PC-3 (cell line): ENCODE measurements at regions not wholly inside any gene's neighbourhood (a gene's known extent, or its start where the extent isn't known, plus 50 kb on each side); places are given as distances from the start of the nearest gene placed in this dataset.
A peak's percentile ranks its signal among the peaks of the same experiment; 100 is the strongest.
"Not testable (repeated sequence)": the region's sequence is repeated elsewhere in the genome, so short reads cannot be mapped to it uniquely, and the experiment has no call there.

Experiments used
- ATAC-seq: fragments of 200-7000 bp; cut with Tn5 transposase; 2 replicates; pipeline ENCODE4 v1.9.1; 2020; ENCODE audit warnings: mild to moderate bottlenecking, moderate library complexity
- BruUV-seq: library from RNA; stranded (reverse); fragments of 400-500 nt; replicated peaks from 2 replicates; lab custom pipeline; 2021; lab: Mats Ljungman, UMichigan
- CTCF ChIA-PET: fragments of 300-600 bp; sonication (Branson Sonifier 250); formaldehyde crosslinking; loops from one replicate; lab custom pipeline; 2022; ENCODE audit warnings: antibody characterized with exemption; lab: Charles Lee
- POLR2A ChIA-PET: fragments of 300-600 bp; sonication (Branson Sonifier 250); formaldehyde crosslinking; loops from one replicate; lab custom pipeline; 2022; ENCODE audit warnings: antibody characterized with exemption; ENCODE audit not compliant: unreplicated experiment; lab: Charles Lee
- DNase-seq: peaks from one replicate; pipeline ENCODE4 v3.0.0-alpha.2; 2015
- H2AFZ ChIP-seq: fragments of 300-600 bp; sonication (generic); 2 replicates; pipeline ENCODE4 v1.6.0; 2016; ENCODE audit warnings: antibody characterized with exemption, low read length
- H3F3A ChIP-seq: fragments of 300-600 bp; sonication (generic); one replicate; pipeline ENCODE4 v1.6.0; 2017; ENCODE audit warnings: antibody characterized with exemption, low read length, control low read depth, mild to moderate bottlenecking; ENCODE audit not compliant: unreplicated experiment
- H3K27ac ChIP-seq: fragments of 300-600 bp; sonication (generic); 2 replicates; pipeline ENCODE4 v1.5.1; 2016; ENCODE audit warnings: mild to moderate bottlenecking, low read length
- H3K27me3 ChIP-seq: fragments of 300-600 bp; sonication (generic); 2 replicates; pipeline ENCODE4 v1.6.1; 2016; ENCODE audit warnings: low read length, mixed read lengths
- H3K36me3 ChIP-seq: fragments of 300-600 bp; sonication (generic); 2 replicates; pipeline ENCODE4 v1.6.1; 2016; ENCODE audit warnings: low read depth, mixed run types, low read length, mixed read lengths
- H3K4me1 ChIP-seq: fragments of 300-600 bp; sonication (generic); 2 replicates; pipeline ENCODE4 v1.5.1; 2016; ENCODE audit warnings: low read length; ENCODE audit not compliant: insufficient read depth
- H3K4me2 ChIP-seq: fragments of 300-600 bp; sonication (generic); 2 replicates; pipeline ENCODE4 v1.6.0; 2016; ENCODE audit warnings: low read length
- H3K4me3 ChIP-seq: fragments of 300-600 bp; sonication (generic); 2 replicates; pipeline ENCODE4 v1.5.1; 2016; ENCODE audit warnings: mild to moderate bottlenecking, low read length, mixed read lengths
- H3K79me2 ChIP-seq: fragments of 300-600 bp; sonication (generic); 2 replicates; pipeline ENCODE4 v1.6.1; 2017; ENCODE audit warnings: low read length, mixed read lengths
- H3K9ac ChIP-seq: fragments of 300-600 bp; sonication (generic); 2 replicates; pipeline ENCODE4 v1.6.0; 2016; ENCODE audit warnings: mild to moderate bottlenecking, low read length
- H3K9me2 ChIP-seq: fragments of 300-600 bp; sonication (generic); replicated peaks from 2 replicates; pipeline ENCODE4 v1.6.1; 2016; ENCODE audit warnings: mixed run types, low read length, mixed read lengths
- H3K9me3 ChIP-seq: fragments of 300-600 bp; sonication (generic); 2 replicates; pipeline ENCODE4 v1.6.1; 2016; ENCODE audit warnings: low read length, mixed read lengths
- H4K20me1 ChIP-seq: fragments of 300-600 bp; sonication (generic); 2 replicates; pipeline ENCODE4 v1.6.1; 2016; ENCODE audit warnings: low read length, mixed read lengths
- EZH2 ChIP-seq: fragments of 300-600 bp; sonication (generic); IDR thresholded peaks from one replicate; pipeline ENCODE4 v1.6.1; 2017; ENCODE audit warnings: antibody characterized with exemption, mild to moderate bottlenecking, low read length; ENCODE audit not compliant: unreplicated experiment
- EZH2phosphoT487 ChIP-seq: fragments of 300-600 bp; sonication (generic); IDR thresholded peaks from 2 replicates; pipeline ENCODE4 v1.6.1; 2018; ENCODE audit warnings: mild to moderate bottlenecking, antibody characterized with exemption, low read length, borderline replicate concordance
- intact Hi-C: fragments of 100-400 bp; cut with micrococcal nuclease; formaldehyde crosslinking; loops from 2 replicates; pipeline ENCODE4 v1.9.0; 2023
- TF ChIP-seq, protein P1 (sequence below): fragments of 300-600 bp; sonication (generic); conservative IDR thresholded peaks from 2 replicates; pipeline ENCODE4 v1.5.1; 2017; ENCODE audit warnings: antibody characterized with exemption, low read depth, mild to moderate bottlenecking, low read length

DNA sequence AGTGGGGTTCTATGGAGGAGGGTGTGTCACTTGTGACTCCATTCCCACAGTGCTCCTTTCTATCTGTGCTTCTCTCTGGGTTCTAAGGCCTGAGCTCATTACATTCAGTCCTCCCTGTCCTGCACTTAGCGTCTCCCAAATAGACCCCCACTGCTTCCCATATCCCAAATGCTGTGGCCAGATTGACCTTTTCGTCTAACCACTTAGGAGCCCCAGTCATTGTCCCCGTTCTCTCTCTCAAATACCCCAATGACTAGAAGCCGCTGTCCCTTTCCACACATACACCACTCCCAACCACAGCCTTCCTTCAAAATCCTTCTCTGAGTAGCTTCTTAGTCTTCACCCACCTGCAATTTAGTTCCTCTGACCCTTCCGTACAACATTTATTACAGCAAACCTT lies 146.5 kb downstream of the TRIM43 start:
- Histone ChIP-seq H3K27ac (no peak overlapping the region), H3K4me3 (no peak overlapping the region), H3K27me3 (0 out of 2 replicates have a peak, but pooled peaks cover 7% of the 10 kb centered on the region), H2AFZ (no peak overlapping the region), H3K4me2 (no peak overlapping the region), H3K4me1 (no peaks in the 10 kb centered on the region), H3K9ac (no peak overlapping the region), H4K20me1 (no peaks in the 10 kb centered on the region), H3K9me2 (no peaks in the 10 kb centered on the region), H3K79me2 (no peaks in the 10 kb centered on the region), H3K9me3 (no peaks in the 10 kb centered on the region), H3K36me3 (no peaks in the 10 kb centered on the region), H3F3A (no peaks in the 10 kb centered on the region)
- ChIA-PET POLR2A (no interaction called here), CTCF (no interaction called here)
- TF ChIP-seq EZH2 (no peak), EZH2phosphoT487 (no peak)
- TF ChIP-seq, protein P1, sequence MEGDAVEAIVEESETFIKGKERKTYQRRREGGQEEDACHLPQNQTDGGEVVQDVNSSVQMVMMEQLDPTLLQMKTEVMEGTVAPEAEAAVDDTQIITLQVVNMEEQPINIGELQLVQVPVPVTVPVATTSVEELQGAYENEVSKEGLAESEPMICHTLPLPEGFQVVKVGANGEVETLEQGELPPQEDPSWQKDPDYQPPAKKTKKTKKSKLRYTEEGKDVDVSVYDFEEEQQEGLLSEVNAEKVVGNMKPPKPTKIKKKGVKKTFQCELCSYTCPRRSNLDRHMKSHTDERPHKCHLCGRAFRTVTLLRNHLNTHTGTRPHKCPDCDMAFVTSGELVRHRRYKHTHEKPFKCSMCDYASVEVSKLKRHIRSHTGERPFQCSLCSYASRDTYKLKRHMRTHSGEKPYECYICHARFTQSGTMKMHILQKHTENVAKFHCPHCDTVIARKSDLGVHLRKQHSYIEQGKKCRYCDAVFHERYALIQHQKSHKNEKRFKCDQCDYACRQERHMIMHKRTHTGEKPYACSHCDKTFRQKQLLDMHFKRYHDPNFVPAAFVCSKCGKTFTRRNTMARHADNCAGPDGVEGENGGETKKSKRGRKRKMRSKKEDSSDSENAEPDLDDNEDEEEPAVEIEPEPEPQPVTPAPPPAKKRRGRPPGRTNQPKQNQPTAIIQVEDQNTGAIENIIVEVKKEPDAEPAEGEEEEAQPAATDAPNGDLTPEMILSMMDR, result no peak
- ATAC-seq, result no peak
- no TSS peak for BruUV-seq
- intact Hi-C loops, result no loop called here
- DNase-seq, result no peak

DNA sequence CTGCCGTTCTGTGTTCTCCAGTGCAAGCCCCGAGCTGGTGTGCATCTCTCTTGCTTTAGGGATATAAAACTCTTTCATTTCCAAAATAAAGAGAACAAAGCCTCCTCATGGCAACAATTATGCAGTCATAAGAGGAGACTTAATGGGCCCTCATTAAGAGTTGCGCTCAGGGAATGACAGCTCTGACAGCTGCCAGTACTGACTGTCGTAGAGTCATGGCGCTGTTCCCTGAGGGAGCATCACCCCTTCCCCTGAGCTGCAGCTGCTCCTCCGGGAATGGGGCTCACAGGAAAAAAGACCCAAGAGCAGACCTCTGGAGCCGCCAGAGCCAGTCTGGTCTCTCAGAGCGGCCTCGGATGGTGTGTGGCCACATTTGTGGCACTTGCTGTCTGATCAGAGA lies 160.3 kb downstream of the TRIM43 start:
- BruUV-seq, intact Hi-C loops, H3K9me2 ChIP-seq, H3K79me2 ChIP-seq, POLR2A ChIA-PET, H3K4me1 ChIP-seq, H3K27me3 ChIP-seq, ATAC-seq, H3K9ac ChIP-seq, H2AFZ ChIP-seq, H3K36me3 ChIP-seq, DNase-seq, CTCF ChIA-PET, H4K20me1 ChIP-seq, H3K4me3 ChIP-seq, H3K4me2 ChIP-seq, H3K9me3 ChIP-seq, H3F3A ChIP-seq, H3K27ac ChIP-seq: not testable (repeated sequence)

DNA sequence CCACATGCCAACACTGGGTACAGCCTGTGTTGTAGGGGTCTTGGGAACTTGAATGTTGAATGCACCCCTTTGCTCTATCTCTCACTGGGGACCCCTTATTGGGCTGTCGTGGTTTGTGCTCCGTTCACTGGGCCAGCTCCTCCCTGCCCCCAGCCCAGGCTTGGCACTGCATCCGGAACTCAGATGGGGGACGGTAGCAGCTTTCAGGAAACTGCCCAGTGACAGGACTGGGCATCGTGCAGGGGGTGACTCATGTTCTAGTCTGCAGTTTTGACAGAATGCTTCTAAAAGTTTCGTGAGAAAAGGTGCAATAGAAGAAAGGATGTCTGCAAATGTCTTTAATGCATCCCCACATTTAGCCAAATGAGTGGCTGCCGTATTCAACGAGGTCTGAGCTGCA lies 162.0 kb downstream of the TRIM43 start:
- DNase-seq (peak; percentile 18), ATAC-seq (peak; percentile 69)
- H3K4me1 ChIP-seq, H2AFZ ChIP-seq, H3K79me2 ChIP-seq, H3F3A ChIP-seq, POLR2A ChIA-PET, H3K4me2 ChIP-seq, H3K27ac ChIP-seq, CTCF ChIA-PET, intact Hi-C loops, H4K20me1 ChIP-seq, H3K36me3 ChIP-seq, H3K9ac ChIP-seq, H3K9me2 ChIP-seq, H3K27me3 ChIP-seq, H3K4me3 ChIP-seq, H3K9me3 ChIP-seq, BruUV-seq: not testable (repeated sequence)

DNA sequence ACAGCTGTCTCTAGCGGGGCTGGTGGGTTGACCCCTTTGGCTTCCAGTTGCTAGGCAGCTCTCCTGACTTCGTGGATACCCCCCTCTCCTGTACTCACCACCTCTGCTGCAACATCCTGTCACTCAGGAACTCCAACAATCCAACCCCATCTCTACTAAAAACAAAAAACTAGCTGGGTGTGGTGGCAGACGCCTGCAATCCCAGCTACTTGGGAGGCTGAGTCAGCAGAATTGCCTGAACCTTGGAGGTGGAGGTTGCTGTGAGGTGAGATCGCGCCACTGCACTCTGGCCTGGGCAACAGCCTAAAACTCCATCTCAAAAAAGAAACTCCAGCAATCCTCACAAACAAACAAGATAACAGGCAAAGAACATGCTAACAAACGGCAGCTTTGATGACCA lies 162.4 kb downstream of the TRIM43 start:
- POLR2A ChIA-PET, intact Hi-C loops, H3K9me3 ChIP-seq, CTCF ChIA-PET, H3K4me2 ChIP-seq, H4K20me1 ChIP-seq, H3K9me2 ChIP-seq, DNase-seq, H3K9ac ChIP-seq, BruUV-seq, H3K4me3 ChIP-seq, H3F3A ChIP-seq, H3K27me3 ChIP-seq, H3K36me3 ChIP-seq, H3K27ac ChIP-seq, H2AFZ ChIP-seq, H3K79me2 ChIP-seq, H3K4me1 ChIP-seq: not testable (repeated sequence)
- peak; percentile 16; the same call in 1 of the 2 replicates for ATAC-seq

DNA sequence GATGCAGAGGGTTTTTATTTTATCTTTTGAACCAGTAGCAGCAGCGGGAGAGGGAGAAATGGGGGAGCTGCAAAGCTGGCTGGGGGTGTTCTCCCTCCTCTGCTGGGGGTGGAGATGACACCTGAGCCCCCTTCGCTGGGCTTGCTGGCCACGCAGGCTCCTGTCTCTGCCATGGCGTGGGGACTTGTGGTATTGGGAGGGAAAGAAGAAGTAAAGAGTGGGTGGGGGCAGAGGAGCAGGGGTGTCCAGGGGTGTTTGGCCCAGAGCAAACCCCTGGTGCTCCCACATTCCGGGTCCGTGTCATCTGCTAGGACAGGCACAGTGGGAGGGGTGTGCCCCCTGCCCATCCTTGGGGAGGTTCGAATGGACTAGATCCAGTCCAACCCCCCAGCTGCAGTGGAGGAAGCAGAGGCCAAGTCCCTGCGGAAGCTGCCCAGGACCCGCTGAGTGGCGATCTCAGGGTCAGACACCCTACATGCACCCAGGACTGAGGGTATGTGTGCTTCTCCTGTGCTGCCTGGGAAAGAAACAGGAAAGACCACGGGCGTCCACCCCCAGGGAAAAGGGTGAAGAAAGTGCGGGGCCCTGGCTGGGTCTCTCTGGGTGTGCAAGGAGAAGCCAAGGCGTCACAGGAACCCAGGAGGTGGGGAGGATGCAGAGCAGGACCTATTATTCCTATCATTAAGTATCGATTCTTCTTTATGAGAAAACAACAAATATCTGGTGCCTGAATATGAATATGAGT lies 163.2 kb downstream of the TRIM43 start:
- H3K36me3 ChIP-seq, H3K9me2 ChIP-seq, intact Hi-C loops, H3K9me3 ChIP-seq, H3K4me3 ChIP-seq, H3K4me1 ChIP-seq, H2AFZ ChIP-seq, H4K20me1 ChIP-seq, H3F3A ChIP-seq, DNase-seq, H3K27ac ChIP-seq, ATAC-seq, H3K9ac ChIP-seq, H3K27me3 ChIP-seq, H3K4me2 ChIP-seq, CTCF ChIA-PET, BruUV-seq, H3K79me2 ChIP-seq: not testable (repeated sequence)
- POLR2A ChIA-PET, result interaction anchor here (0.5 kb wide), 1 partner anchor 156 kb away, joined by 6 read pairs; no protein-coding TSS in a partner anchor
